ENCODE measurements at regions not wholly inside any gene's neighbourhood (a gene's known extent, or its start where the extent isn't known, plus 50 kb on each side); places are given as distances from the start of the nearest gene placed in this dataset.

DNA sequence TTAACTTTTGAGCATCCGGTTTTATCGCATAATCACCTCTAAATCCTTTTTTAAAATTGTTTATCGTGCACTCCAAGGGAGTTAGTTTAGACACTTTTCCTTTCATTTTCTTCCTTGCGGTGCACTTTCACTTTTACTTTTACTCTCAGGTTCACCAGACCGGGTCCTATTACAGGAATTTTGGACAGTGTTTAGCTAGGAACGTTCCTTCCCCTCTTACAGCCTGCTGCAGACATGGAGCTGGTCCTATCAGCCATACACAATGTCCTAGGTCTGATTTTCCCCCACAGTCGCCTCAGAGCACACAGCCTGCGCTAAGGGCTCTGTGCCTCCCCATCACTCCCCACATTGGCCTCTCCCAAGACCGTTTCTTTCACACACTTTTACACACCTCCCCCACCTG lies 103.9 kb downstream of the ALG10 start:
- TF ChIP-seq, protein P1, sequence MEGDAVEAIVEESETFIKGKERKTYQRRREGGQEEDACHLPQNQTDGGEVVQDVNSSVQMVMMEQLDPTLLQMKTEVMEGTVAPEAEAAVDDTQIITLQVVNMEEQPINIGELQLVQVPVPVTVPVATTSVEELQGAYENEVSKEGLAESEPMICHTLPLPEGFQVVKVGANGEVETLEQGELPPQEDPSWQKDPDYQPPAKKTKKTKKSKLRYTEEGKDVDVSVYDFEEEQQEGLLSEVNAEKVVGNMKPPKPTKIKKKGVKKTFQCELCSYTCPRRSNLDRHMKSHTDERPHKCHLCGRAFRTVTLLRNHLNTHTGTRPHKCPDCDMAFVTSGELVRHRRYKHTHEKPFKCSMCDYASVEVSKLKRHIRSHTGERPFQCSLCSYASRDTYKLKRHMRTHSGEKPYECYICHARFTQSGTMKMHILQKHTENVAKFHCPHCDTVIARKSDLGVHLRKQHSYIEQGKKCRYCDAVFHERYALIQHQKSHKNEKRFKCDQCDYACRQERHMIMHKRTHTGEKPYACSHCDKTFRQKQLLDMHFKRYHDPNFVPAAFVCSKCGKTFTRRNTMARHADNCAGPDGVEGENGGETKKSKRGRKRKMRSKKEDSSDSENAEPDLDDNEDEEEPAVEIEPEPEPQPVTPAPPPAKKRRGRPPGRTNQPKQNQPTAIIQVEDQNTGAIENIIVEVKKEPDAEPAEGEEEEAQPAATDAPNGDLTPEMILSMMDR (IDR thresholded peaks at IDR 0.05; ENCODE audit: low read length): no peak
- no peak for TF ChIP-seq EZH2 (IDR thresholded peaks at IDR 0.05; ENCODE audit: borderline replicate concordance, low read length)
